ENCODE measurements at regions not wholly inside any gene's neighbourhood (a gene's known extent, or its start where the extent isn't known, plus 50 kb on each side); places are given as distances from the start of the nearest gene placed in this dataset.

- H3K9me3 Mint-ChIP-seq (ENCODE audit: low read depth), result no peaks in the 10 kb centered on the region
- H3K4me3 Mint-ChIP-seq (ENCODE audit: unreplicated experiment), result no peak overlapping the region
- TF ChIP-seq, protein P1, sequence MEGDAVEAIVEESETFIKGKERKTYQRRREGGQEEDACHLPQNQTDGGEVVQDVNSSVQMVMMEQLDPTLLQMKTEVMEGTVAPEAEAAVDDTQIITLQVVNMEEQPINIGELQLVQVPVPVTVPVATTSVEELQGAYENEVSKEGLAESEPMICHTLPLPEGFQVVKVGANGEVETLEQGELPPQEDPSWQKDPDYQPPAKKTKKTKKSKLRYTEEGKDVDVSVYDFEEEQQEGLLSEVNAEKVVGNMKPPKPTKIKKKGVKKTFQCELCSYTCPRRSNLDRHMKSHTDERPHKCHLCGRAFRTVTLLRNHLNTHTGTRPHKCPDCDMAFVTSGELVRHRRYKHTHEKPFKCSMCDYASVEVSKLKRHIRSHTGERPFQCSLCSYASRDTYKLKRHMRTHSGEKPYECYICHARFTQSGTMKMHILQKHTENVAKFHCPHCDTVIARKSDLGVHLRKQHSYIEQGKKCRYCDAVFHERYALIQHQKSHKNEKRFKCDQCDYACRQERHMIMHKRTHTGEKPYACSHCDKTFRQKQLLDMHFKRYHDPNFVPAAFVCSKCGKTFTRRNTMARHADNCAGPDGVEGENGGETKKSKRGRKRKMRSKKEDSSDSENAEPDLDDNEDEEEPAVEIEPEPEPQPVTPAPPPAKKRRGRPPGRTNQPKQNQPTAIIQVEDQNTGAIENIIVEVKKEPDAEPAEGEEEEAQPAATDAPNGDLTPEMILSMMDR (IDR thresholded peaks at IDR 0.05), result no peak
- H3K27me3 Mint-ChIP-seq (ENCODE audit: low read depth), result no peaks in the 10 kb centered on the region
- H3K4me1 Mint-ChIP-seq (ENCODE audit: low read depth), result peaks cover 12% of the 10 kb centered on the region
- DNase-seq (ENCODE audit: low spot score), result no peak
- no peak overlapping the region for H3K27ac Mint-ChIP-seq (ENCODE audit: unreplicated experiment)
- no peaks in the 10 kb centered on the region for H3K36me3 Mint-ChIP-seq (ENCODE audit: low read depth)
These were observed 380.4 kb downstream of the ETNK1 start for GRCh38 chr12:23005387-23005786.

- Mint-ChIP-seq H3K4me1 (ENCODE audit: low read depth) (peaks cover 12% of the 10 kb centered on the region), H3K27me3 (ENCODE audit: low read depth) (no peaks in the 10 kb centered on the region), H3K9me3 (ENCODE audit: low read depth) (no peaks in the 10 kb centered on the region), H3K4me3 (ENCODE audit: unreplicated experiment) (no peak overlapping the region), H3K36me3 (ENCODE audit: low read depth) (no peaks in the 10 kb centered on the region), H3K27ac (ENCODE audit: unreplicated experiment) (peak overlapping the region; percentile 78)
- no peak for DNase-seq (ENCODE audit: low spot score)
- TF ChIP-seq, protein P1 (IDR thresholded peaks at IDR 0.05), result no peak
These were observed 381.4 kb downstream of the ETNK1 start for GRCh38 chr12:23006413-23006812.

GRCh38 chr12:23008623-23009022, 383.7 kb downstream of the ETNK1 start:
- TF ChIP-seq, protein P1 (IDR thresholded peaks at IDR 0.05), result no peak
- no peaks in the 10 kb centered on the region for H3K9me3 Mint-ChIP-seq (ENCODE audit: low read depth)
- H3K36me3 Mint-ChIP-seq (ENCODE audit: low read depth), result no peaks in the 10 kb centered on the region
- peaks cover 12% of the 10 kb centered on the region for H3K4me1 Mint-ChIP-seq (ENCODE audit: low read depth)
- H3K27ac Mint-ChIP-seq (ENCODE audit: unreplicated experiment), result peak overlapping the region; percentile 34
- no peak overlapping the region for H3K4me3 Mint-ChIP-seq (ENCODE audit: unreplicated experiment)
- H3K27me3 Mint-ChIP-seq (ENCODE audit: low read depth), result no peaks in the 10 kb centered on the region
- DNase-seq (ENCODE audit: low spot score), result no peak

DNA sequence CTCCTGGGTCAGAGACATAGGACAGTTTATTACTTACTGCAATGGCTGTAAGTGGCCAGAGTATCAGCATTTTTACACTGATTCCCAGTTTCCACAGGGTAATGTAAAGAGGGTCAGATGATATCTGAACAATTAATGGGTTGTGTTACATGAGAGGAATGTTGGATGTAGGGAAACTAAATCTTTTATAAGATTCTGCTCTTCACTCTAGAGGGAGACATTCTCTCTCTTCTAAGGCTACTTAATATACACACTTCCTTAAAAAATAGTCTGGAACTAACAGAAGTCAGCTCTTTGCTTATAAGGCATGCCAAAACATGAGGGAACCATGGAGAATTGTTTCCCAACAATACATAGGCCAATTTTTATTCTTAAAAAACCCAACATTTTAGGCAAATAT, 389.8 kb downstream of the ETNK1 start:
- no peaks in the 10 kb centered on the region for H3K4me1 Mint-ChIP-seq (ENCODE audit: low read depth)
- no peak for DNase-seq (ENCODE audit: low spot score)
- H3K9me3 Mint-ChIP-seq (ENCODE audit: low read depth), result peaks cover 12% of the 10 kb centered on the region
- no peak overlapping the region for H3K4me3 Mint-ChIP-seq (ENCODE audit: unreplicated experiment)
- TF ChIP-seq, protein P1 (IDR thresholded peaks at IDR 0.05), result peak; percentile 76
- no peaks in the 10 kb centered on the region for H3K27me3 Mint-ChIP-seq (ENCODE audit: low read depth)
- H3K36me3 Mint-ChIP-seq (ENCODE audit: low read depth), result no peaks in the 10 kb centered on the region
- no peak overlapping the region for H3K27ac Mint-ChIP-seq (ENCODE audit: unreplicated experiment)

- no peak overlapping the region for H3K27ac Mint-ChIP-seq (ENCODE audit: unreplicated experiment)
These were observed 400.5 kb downstream of the ETNK1 start for GRCh38 chr12:23025372-23026016.

More at GRCh38 chr12:23025372-23026016, 400.5 kb downstream of the ETNK1 start:
- H3K27me3 Mint-ChIP-seq (ENCODE audit: low read depth), result no peaks in the 10 kb centered on the region
- no peaks in the 10 kb centered on the region for H3K4me1 Mint-ChIP-seq (ENCODE audit: low read depth)
- no peak for DNase-seq (ENCODE audit: low spot score)
- TF ChIP-seq, protein P1 (IDR thresholded peaks at IDR 0.05), result no peak
- H3K9me3 Mint-ChIP-seq (ENCODE audit: low read depth), result peaks cover 5% of the 10 kb centered on the region
- H3K4me3 Mint-ChIP-seq (ENCODE audit: unreplicated experiment), result no peak overlapping the region
- peaks cover 4% of the 10 kb centered on the region for H3K36me3 Mint-ChIP-seq (ENCODE audit: low read depth)

All from chondrocyte (in vitro differentiated cells).